Coronary artery (tissue), 2 donors: ENCODE measurements at regions not wholly inside any gene's neighbourhood (a gene's known extent, or its start where the extent isn't known, plus 50 kb on each side); places are given as distances from the start of the nearest gene placed in this dataset.
A peak's percentile ranks its signal among the peaks of the same experiment; 100 is the strongest.

Experiments
- DNase-seq: peaks from one replicate; pipeline ENCODE4 v3.0.0-alpha.2; 2017; ENCODE audit warnings: low spot score
- H3K27ac ChIP-seq, 2 donors: fragments of 200-600 bp; sonication (generic); one replicate each; pipeline ENCODE4 v1.5.1; 2016 to 2019
- H3K4me3 ChIP-seq: fragments of 200-600 bp; sonication (generic); 2 replicates; pipeline ENCODE4 v1.5.1; 2016; ENCODE audit warnings: mild to moderate bottlenecking, moderate library complexity
- CTCF ChIP-seq: fragments of 200-600 bp; sonication (generic); IDR thresholded peaks from one replicate; pipeline ENCODE4 v1.5.1; 2019; ENCODE audit warnings: antibody characterized with exemption

DNA sequence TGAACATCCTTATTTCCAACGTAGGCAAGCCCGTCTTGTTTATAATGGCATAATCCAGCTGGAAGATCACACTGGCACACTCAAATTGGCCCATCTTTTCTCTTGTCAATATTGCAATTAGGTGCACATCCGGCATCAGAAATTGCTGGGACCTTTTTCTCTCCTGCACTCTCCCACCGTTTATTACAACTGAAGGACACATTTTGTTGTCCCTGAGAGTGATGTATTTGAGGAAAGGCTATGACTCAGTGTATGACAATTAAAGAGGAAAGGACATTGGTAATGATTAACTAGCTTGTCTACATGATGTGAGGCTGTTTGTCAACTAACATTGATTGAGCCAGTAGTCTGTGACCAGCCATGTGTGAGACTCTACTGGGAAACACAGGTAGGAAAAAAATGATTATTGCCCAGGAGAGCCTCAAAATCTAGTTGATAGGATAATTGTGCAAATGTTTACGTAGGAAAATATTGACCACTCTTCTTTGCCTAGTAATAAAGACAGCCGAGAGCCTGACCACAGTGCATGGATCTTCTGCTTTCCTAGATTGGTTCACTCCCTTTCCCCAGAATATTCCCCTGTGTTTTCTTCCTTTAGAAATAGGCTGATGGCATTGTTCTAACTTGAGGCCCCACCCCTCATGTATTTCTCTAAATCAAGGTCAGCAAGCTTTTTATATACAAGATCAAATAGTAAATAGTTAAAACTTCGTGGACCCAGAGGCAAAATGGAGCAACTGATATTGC, 230.0 kb upstream of the BTBD3 start:
- TF ChIP-seq CTCF = no peak
- DNase-seq = no peak
- Histone ChIP-seq H3K4me3 (peak overlapping the region; percentile 67), H3K27ac (no peak overlapping the region)

DNA sequence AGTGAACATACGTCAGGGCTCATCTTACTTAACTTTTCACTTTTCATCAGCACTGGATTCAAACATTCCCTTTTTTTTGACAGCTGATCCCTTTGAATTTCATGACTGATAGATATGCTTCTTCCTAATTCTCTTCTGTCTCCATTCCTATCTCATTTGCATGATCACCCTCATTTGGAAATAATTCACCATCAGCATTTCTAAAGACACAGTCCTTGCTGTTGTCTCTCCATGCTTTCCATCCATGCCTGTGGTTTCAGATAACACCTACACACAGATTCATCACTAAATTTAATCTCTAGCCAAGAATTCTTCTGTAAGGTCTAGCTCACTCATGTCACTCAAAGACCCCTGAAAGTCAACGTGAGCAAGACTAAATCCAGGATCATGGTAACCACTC, 228.4 kb upstream of the BTBD3 start:
- no peak overlapping the region for H3K4me3 ChIP-seq
- no peak overlapping the region for H3K27ac ChIP-seq
- TF ChIP-seq CTCF = no peak
- no peak for DNase-seq

DNA sequence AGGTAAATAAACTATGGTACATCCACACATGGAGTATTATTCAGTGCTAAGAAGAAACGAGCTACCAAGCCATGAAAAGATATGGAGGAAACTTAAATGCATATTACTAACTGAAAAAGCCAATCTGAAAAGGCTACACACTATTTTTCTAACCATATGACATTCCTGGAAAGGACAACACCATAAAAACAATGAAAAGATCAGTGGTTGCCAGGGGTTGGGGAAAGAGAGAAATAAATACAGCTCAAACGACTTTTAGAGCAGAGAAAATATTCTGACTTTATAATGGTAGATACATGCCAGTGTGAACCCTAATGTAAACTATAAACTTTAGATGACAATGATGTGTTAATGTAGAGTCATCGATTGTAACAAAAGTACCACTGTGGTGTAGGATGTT, 225.9 kb upstream of the BTBD3 start:
- TF ChIP-seq CTCF = no peak
- DNase-seq = no peak
- Histone ChIP-seq H3K4me3 (no peak overlapping the region), H3K27ac (no peak overlapping the region)

- DNase-seq = no peak
- no peak for TF ChIP-seq CTCF
- Histone ChIP-seq H3K27ac (no peak overlapping the region), H3K4me3 (no peak overlapping the region)
These were observed 225.1 kb upstream of the BTBD3 start for GRCh38 chr20:11692567-11692966.

- no peak for DNase-seq
- no peak overlapping the region for H3K4me3 ChIP-seq
- no peak for TF ChIP-seq CTCF
- H3K27ac ChIP-seq = no peak overlapping the region
These were observed 223.2 kb upstream of the BTBD3 start for GRCh38 chr20:11694467-11694866.

DNA sequence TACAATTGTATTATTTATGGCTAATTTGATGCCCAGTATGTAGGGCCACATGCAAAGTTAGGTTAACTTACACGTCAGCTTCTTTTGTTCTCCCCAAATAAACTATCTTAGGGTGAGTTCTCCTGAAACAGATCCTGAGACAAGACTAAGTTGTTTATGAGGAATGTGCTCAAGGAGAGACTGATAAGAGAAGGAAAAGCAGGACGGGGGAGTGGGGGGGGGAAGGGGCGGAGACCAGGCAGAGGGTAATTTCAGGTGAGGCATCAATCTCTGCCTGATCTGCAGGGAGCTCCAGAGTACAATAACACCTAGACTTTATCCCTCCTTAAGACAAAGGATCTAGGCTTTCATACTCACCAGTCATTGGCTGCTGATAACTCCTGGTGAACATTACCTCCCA, 220.6 kb upstream of the BTBD3 start:
- TF ChIP-seq CTCF = no peak
- Histone ChIP-seq H3K4me3 (no peak overlapping the region), H3K27ac (no peak overlapping the region)
- DNase-seq = no peak

- no peak for DNase-seq
- H3K4me3 ChIP-seq = no peak overlapping the region
- no peak overlapping the region for H3K27ac ChIP-seq
- TF ChIP-seq CTCF = no peak
These were observed 220.0 kb upstream of the BTBD3 start for GRCh38 chr20:11697646-11698045.
